Mononuclear cell (primary cell): ENCODE measurements at regions not wholly inside any gene's neighbourhood (a gene's known extent, or its start where the extent isn't known, plus 50 kb on each side); places are given as distances from the start of the nearest gene placed in this dataset.

Experiments
- H3K27me3 ChIP-seq: 2 replicates; pipeline ENCODE4 v1.6.0; 2011; ENCODE audit warnings: low read length, control low read depth; ENCODE audit not compliant: insufficient read depth
- H3K4me1 ChIP-seq: 2 replicates; pipeline ENCODE4 v1.5.1; 2011; ENCODE audit warnings: mild to moderate bottlenecking, low read length, control low read depth; ENCODE audit not compliant: insufficient read depth
- H3K4me3 ChIP-seq: 2 replicates; pipeline ENCODE4 v1.5.1; 2011; ENCODE audit warnings: mild to moderate bottlenecking, low read length, moderate library complexity
- H3K9me3 ChIP-seq: 2 replicates; pipeline ENCODE4 v1.5.1; 2011; ENCODE audit warnings: low read depth, mild to moderate bottlenecking, control low read depth, low read length

DNA sequence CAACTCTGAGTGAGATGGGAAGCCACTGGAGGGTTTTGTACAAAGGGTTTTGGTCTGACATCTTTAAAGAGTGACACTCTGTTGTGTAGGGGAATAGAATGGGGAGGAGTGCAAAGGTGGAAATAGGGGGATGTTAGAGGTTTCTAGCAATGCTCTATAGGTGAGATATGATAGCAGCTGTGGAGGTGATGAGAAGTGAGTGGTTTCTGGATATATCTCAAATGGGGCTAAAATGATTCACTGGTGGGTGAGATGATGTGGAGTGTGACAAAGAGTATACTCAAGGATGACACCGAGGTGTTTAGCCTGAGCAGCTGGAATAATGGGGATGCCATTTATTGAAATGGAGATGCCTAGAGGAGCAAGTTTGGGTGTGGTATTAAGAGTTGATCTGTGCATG lies 426.4 kb downstream of the PCNX1 start:
- Histone ChIP-seq H3K9me3 (no peaks in the 10 kb centered on the region), H3K27me3 (no peaks in the 10 kb centered on the region), H3K4me3 (no peak overlapping the region), H3K4me1 (peaks cover 4% of the 10 kb centered on the region)

DNA sequence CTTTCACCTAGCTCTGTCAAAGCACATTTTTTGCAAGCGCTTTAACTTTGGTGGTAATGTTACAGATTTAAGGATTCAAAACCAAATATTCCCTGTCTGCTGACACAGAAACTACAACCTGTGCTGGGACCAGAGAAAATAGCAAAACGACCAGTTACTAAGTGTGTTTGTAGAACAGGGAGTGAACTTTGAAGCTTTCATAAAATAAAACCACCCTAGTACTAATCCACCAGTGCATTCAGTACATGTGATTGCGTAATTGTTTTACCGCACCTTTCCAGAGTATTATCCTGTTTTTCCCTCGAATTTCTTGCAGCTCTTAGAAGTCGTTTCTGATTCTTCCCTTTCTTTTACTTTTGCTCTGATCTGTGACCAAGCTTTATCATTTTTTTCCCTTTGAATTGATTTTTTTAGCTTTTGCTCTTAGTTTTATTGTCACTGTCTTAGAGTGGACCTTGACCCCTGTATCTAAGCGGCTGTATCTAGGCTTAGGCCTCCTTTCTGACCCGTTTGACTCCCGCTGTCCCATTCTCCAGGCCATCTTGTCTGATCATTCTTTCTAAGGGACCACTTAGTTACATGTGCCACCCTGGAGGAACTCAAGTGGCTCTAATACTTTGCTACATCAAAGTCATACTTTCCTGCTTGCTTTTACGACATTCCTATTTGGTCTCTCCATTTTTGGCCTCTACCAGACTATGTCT lies 429.4 kb downstream of the PCNX1 start:
- Histone ChIP-seq H3K4me1 (peaks cover 28% of the 10 kb centered on the region), H3K4me3 (no peak overlapping the region), H3K9me3 (no peaks in the 10 kb centered on the region), H3K27me3 (no peaks in the 10 kb centered on the region)

DNA sequence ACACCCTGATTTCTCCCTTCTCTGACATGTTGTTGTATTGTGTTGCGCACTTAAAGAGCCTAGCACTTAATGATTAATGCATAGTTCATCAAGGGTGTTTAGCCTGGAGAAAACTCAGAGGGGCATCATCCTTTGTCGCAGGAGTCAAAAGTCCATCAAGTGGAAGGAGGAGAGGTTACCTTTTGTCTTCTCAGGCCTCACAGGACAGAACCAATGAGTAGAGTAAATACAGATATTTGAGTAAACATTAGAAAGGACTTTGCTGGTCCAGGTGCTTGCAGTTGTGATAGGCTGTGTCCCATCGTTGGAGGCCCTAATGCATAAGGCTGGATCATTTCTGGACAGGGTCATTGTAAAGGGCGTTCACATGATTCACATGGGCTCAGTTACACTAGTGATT lies 430.9 kb downstream of the PCNX1 start:
- Histone ChIP-seq H3K9me3 (no peaks in the 10 kb centered on the region), H3K4me1 (peaks cover 36% of the 10 kb centered on the region), H3K27me3 (no peaks in the 10 kb centered on the region), H3K4me3 (no peak overlapping the region)

DNA sequence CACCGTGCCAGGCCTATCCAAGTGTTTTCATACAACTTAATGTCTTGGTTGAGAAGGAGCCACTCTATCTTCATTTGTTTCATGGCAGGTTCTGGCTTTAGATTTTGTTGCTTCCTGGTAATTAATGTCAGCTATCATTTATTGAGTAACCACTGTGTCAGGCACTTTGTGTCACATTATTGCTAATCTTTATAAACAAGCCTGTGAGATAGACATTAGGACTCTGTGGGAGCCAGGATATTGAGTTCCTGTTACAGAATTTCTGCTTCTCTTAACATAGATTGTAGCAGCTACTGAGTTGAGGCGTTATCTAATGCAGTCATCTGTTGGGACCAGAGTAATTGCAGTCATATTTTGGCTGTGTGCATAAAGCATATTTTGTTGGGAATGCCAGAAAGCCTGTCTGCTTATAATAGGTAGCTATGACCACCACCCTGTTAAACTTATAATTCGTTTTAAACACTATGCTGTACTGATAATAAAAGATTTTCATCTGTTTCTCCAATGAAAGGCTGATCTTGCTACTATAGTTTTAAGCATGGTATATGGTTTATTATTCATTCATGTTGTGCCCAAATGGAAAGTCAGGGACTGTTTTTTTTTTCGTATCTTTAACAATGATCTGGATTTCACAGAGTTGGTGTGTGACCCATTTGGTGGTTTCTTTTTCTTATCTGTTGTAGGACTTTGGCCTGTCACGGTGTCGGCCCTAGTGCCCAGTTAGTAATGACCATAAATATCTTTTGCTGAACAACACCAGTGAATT lies 432.6 kb downstream of the PCNX1 start:
- Histone ChIP-seq H3K4me3 (no peak overlapping the region), H3K4me1 (peaks cover 36% of the 10 kb centered on the region)

DNA sequence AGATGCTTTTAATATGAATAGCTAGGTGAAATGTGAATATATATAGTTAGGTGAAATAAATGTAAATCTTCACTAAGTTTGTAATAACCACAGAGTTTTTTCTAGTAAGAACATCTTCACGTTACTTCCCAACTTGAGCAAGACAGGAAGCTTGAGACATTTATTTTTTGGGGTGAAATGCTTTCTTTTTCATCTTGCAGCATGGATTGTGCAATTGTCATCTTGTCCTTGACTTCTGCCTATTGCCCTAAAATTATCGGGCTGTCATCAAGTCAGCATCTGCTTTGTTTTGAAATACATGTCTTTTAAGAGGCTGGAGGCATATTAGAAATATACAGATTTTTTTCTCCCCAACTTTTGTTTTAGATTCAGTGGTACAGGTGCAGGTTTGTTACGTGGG lies 433.9 kb downstream of the PCNX1 start:
- H3K9me3 ChIP-seq: no peaks in the 10 kb centered on the region
- no peaks in the 10 kb centered on the region for H3K27me3 ChIP-seq
- H3K4me3 ChIP-seq: no peak overlapping the region
- H3K4me1 ChIP-seq: peaks cover 36% of the 10 kb centered on the region

More for the DNA sequence above, 432.6 kb downstream of the PCNX1 start:
- Histone ChIP-seq H3K9me3 (no peaks in the 10 kb centered on the region), H3K27me3 (no peaks in the 10 kb centered on the region)

DNA sequence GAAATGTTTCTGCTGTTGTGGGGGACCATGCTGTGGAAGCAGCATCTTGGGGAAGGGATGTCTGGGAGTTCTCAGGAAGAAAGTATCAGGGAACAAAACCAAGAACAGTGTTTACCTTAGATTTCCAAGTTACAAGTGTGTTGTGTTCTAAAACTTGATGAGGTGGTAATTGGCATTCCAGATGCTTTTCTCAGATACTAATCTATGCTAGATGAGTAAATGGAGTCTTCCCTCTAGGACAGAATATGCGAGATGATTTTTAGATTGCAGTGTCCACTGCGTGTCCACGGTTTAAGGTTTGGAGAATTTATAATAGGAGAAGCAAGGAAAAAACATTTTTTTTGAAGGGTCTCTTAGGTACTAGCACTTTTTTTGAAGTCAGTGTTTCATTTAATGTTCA lies 436.5 kb downstream of the PCNX1 start:
- Histone ChIP-seq H3K27me3 (no peaks in the 10 kb centered on the region), H3K4me1 (peaks cover 36% of the 10 kb centered on the region), H3K4me3 (no peak overlapping the region), H3K9me3 (no peaks in the 10 kb centered on the region)

DNA sequence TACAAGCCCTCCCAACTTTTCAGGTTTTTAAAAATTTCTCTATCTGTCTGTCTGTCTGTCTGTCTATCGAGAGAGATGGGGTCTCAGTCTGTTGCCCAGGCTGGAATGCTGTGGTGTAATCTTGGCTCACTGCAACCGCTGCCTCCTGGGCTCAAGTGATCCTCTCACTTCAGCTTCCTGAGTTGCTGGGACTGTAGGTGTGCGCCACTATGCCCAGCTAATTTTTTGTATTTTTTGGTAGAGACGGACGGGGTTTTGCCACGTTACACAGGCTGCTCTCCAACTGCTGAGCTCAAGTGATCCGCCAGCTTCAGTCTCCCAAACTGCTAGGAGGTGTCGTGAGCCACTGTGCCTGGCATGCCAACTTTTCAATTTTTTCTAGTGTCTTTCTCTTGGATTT lies 437.2 kb downstream of the PCNX1 start:
- Histone ChIP-seq H3K4me3 (no peak overlapping the region), H3K27me3 (no peaks in the 10 kb centered on the region), H3K9me3 (no peaks in the 10 kb centered on the region), H3K4me1 (peaks cover 29% of the 10 kb centered on the region)

DNA sequence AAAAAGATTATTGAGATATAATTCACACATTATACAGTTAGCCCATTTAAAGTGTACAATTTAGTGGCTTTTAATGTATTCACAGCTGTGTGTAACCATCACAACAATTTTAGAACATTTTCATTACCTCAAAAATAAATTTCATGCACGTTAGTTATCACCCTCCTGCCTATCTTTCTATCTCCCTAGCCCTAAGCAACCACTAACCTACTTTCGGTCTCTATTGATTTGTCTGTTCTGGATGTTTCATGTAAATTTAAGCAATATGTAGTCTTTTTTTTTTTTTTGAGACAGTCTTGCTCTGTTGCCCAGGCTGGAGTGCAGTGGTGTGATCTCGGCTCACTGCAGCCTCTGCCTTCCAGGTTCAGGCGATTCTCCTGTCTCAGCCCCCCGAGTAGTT lies 439.4 kb downstream of the PCNX1 start:
- no peaks in the 10 kb centered on the region for H3K27me3 ChIP-seq
- H3K4me3 ChIP-seq: no peak overlapping the region
- H3K4me1 ChIP-seq: peaks cover 8% of the 10 kb centered on the region
- no peaks in the 10 kb centered on the region for H3K9me3 ChIP-seq

DNA sequence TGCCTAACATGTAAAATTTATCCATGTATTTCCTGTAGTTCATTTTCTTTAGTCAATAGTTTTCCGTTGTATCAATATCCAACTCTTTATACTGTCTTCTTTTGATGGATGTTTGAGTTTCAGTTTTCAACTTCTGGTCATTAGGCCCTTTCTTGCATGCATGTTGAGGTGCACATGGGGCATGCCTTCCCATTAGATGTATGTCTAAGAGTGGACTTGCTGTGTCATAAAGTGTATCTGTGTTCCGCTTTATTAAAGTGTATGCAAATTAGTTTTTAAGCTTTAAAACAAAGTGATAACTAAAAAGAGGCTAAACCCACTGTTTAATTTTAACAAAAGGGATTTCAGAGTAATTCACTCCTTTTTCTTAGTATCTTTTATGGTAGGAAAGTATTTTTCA lies 441.1 kb downstream of the PCNX1 start:
- H3K27me3 ChIP-seq: no peaks in the 10 kb centered on the region

DNA sequence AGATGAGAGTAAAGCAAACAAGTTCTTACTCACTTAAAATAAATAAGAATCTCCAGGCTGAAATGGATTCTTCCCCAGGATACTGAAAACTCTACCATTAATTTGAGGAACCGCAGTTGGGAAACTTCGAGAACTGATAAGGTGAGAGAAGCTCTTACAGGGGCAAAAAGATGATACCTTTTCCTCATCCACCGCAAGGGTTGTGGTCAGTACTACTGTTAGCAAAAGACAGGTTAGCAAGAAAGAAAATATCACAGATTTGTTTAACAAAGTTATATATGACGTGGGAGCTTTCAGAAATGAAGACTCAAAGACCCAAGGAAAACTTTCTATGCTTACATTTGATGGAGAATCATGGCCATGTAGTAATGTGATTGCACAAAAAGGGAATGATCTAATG lies 441.6 kb downstream of the PCNX1 start:
- Histone ChIP-seq H3K27me3 (no peaks in the 10 kb centered on the region), H3K9me3 (no peaks in the 10 kb centered on the region), H3K4me3 (no peak overlapping the region), H3K4me1 (no peaks in the 10 kb centered on the region)

More for the DNA sequence above, 441.1 kb downstream of the PCNX1 start:
- no peaks in the 10 kb centered on the region for H3K9me3 ChIP-seq
- H3K4me3 ChIP-seq: no peak overlapping the region
- no peaks in the 10 kb centered on the region for H3K4me1 ChIP-seq

DNA sequence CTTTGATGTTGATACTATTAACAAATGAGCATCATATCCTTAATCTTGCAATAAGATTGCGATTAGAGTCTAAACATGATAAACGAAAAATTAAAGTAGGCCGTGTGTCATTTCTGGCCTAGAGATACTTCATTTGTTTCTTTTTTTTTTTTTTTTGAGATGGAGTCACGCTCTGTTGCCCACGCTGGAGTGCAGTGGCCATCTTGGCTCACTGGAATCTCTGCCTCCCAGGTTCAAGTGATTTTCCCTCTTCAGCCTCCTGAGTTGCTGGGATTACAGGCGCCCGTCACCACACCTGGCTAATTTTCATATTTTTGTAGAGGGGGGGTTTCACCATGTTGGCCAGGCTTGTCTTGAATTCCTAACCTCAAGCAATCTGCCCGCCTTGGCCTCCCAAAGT lies 446.9 kb downstream of the PCNX1 start:
- no peaks in the 10 kb centered on the region for H3K9me3 ChIP-seq
- peaks cover 26% of the 10 kb centered on the region for H3K4me1 ChIP-seq
- H3K27me3 ChIP-seq: no peaks in the 10 kb centered on the region
- H3K4me3 ChIP-seq: no peak overlapping the region

DNA sequence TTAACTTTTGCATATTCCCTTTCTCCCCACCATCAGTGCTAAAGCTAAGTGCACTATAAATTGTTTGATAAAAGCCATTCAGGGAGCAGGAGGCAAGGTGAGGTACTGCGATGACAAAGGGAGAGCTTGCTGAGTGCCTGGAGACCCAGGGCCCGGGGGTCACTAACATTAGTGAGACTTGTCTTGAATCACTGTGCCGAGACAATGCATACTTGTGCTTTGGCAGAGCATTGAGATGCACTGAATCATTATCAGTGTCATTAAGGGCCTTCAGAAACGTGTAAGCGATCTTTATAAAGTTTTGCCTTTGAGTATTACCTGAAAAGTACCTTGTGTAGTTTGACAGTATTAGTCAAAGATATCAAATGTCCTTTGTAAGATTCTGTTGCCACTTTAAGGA lies 447.5 kb downstream of the PCNX1 start:
- Histone ChIP-seq H3K4me3 (no peak overlapping the region), H3K27me3 (no peaks in the 10 kb centered on the region), H3K9me3 (no peaks in the 10 kb centered on the region), H3K4me1 (peaks cover 30% of the 10 kb centered on the region)

DNA sequence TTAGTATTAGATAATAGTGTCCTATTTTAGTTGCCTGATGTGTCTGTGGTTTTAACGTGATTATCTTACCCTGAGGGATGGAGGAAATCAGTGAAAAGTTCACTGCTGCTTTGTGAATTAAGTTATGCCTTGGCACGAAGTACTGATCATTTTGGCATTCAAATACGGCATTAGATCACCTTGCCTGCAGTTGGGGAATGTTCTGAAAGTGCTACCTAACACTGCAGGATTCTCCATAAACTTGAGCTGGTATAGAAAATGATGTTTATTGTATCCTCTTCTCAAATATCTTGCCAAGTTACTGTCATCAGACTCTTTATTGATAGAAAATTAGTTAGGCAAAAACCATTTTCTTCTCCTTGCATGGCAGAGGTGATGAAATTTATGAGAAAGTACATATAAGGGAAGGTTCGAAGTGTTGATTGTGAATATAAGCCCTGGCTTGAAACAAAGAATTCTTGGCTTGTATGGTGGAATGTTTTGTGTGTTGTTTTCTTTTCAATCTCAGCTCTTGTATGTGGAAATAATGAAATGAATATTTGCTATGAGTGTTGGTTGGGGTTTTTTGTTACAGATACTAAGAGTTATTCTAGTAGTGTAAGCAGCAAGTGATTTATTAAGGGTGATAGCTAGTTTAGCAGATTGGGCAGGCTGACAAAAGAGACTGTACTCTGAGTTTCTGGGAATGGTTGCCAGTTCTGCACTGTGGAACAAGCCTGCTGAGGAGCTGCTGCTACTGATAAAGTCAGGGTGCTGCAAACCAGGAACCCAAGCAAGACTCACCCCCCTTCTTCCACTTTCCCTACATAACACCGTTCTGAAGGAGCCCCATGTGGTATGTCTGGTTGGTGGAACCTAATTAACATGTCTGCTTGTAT lies 448.3 kb downstream of the PCNX1 start:
- Histone ChIP-seq H3K4me1 (peaks cover 37% of the 10 kb centered on the region), H3K9me3 (no peaks in the 10 kb centered on the region), H3K4me3 (no peak overlapping the region), H3K27me3 (no peaks in the 10 kb centered on the region)

DNA sequence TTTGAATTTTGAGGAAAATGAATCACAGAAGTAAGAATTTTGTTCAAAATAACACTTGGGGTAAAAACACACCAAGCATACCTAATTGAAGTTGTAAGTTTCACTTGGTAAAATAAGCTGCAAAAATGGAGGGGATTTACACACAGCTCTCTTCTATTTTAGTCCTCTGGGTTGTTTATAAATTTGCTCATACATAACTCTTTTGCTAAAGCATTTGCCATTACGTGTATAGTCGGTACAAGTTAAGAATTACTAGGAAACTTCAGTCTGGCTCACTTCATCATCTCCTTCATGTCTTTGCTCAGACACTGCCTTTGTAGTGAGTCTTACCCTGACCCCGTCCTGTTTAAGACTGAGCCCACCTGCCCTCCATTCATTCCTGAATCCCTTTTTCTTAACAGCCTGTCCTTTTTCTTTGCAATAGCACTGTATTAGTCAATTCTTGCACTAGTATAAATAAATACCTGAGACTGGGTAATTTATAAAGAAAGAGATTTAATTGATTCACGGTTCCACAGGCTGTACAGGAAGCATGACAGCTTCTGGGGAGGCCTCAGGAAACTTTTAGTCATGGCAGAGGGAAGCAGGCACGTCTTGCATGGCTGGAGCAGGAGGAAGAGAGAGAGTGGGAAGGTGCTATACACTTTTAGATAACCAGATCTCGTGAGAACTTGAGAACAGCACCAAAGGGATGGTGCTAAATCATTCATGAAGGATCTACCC lies 451.1 kb downstream of the PCNX1 start:
- peaks cover 58% of the 10 kb centered on the region for H3K4me1 ChIP-seq
- no peak overlapping the region for H3K4me3 ChIP-seq
- no peaks in the 10 kb centered on the region for H3K9me3 ChIP-seq
- H3K27me3 ChIP-seq: no peaks in the 10 kb centered on the region
